ENCODE measurements at regions not wholly inside any gene's neighbourhood (a gene's known extent, or its start where the extent isn't known, plus 50 kb on each side); places are given as distances from the start of the nearest gene placed in this dataset.

- H3K4me3 ChIP-seq (ENCODE audit: low read depth, low read length) = no peak overlapping the region
- no peak for DNase-seq (ENCODE audit: low read depth)
- TF ChIP-seq MYC (IDR thresholded peaks at IDR 0.05; ENCODE audit: low read depth, low read length) = no peak
- TF ChIP-seq MAX (IDR thresholded peaks at IDR 0.05; ENCODE audit: low read depth, low read length) = no peak
- TF ChIP-seq, protein P1, sequence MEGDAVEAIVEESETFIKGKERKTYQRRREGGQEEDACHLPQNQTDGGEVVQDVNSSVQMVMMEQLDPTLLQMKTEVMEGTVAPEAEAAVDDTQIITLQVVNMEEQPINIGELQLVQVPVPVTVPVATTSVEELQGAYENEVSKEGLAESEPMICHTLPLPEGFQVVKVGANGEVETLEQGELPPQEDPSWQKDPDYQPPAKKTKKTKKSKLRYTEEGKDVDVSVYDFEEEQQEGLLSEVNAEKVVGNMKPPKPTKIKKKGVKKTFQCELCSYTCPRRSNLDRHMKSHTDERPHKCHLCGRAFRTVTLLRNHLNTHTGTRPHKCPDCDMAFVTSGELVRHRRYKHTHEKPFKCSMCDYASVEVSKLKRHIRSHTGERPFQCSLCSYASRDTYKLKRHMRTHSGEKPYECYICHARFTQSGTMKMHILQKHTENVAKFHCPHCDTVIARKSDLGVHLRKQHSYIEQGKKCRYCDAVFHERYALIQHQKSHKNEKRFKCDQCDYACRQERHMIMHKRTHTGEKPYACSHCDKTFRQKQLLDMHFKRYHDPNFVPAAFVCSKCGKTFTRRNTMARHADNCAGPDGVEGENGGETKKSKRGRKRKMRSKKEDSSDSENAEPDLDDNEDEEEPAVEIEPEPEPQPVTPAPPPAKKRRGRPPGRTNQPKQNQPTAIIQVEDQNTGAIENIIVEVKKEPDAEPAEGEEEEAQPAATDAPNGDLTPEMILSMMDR (IDR thresholded peaks at IDR 0.05; ENCODE audit: low read depth, low read length) = no peak
- TF ChIP-seq POLR2A (IDR thresholded peaks at IDR 0.05; ENCODE audit: extremely low read depth, insufficient read length) = no peak
Observed at GRCh38 chr22:22048981-22049531, 66.5 kb upstream of the TOP3B start.

DNA sequence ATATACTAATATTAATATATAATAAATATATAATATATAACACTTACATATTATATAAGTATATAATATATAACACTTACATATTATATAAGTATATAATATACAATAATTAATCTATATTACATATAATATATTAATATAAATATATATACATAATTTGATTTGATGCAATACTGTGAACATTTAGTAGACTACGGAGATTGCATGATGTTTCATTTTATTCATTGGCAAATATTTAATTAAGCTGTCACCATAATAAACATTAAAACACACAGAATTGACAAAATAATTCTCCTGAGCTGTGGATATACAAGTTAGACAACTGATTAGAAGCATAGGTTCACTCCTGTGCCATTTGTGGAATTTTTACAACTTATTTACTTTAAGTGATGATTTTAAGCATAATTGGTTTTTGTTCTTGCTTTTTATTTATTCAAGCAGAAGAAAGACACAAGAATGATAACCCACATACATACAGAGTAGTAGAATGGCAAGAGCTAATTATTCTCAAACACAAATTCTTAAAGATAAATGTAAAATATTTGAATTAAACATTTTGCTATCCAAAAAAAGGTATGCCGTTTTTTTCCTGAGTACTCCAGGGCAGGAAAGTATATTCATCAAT is 65.8 kb upstream of the TOP3B start:
- no peak for TF ChIP-seq MAX (IDR thresholded peaks at IDR 0.05; ENCODE audit: low read depth, low read length)
- TF ChIP-seq, protein P1 (IDR thresholded peaks at IDR 0.05; ENCODE audit: low read depth, low read length) = no peak
- no peak for TF ChIP-seq POLR2A (IDR thresholded peaks at IDR 0.05; ENCODE audit: extremely low read depth, insufficient read length)
- no peak for TF ChIP-seq MYC (IDR thresholded peaks at IDR 0.05; ENCODE audit: low read depth, low read length)
- no peak overlapping the region for H3K4me3 ChIP-seq (ENCODE audit: low read depth, low read length)
- DNase-seq (ENCODE audit: low read depth) = no peak

DNA sequence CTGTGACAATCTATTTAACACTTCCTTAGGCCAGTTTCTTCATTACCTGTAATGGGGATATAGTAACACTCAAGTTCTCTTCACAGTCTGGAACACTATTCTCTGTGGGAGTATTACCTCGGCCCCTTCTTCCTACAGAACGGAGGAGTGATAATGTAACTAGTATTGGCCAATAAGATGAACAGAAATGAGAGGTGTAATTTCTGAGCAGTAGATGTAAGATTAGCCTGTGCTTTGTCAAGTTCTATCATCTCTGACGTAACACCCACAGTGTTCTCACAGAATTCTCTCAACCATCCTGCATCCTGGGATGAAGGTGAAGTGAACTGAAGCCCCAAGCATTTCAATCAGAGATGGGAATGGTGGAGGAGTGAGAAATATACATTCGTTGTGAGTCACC is 65.2 kb upstream of the TOP3B start:
- no peak for TF ChIP-seq MAX (IDR thresholded peaks at IDR 0.05; ENCODE audit: low read depth, low read length)
- no peak for TF ChIP-seq MYC (IDR thresholded peaks at IDR 0.05; ENCODE audit: low read depth, low read length)
- TF ChIP-seq, protein P1 (IDR thresholded peaks at IDR 0.05; ENCODE audit: low read depth, low read length) = no peak
- no peak for TF ChIP-seq POLR2A (IDR thresholded peaks at IDR 0.05; ENCODE audit: extremely low read depth, insufficient read length)
- H3K4me3 ChIP-seq (ENCODE audit: low read depth, low read length) = no peak overlapping the region
- DNase-seq (ENCODE audit: low read depth) = no peak

- no peak overlapping the region for H3K4me3 ChIP-seq (ENCODE audit: low read depth, low read length)
- no peak for DNase-seq (ENCODE audit: low read depth)
- TF ChIP-seq POLR2A (IDR thresholded peaks at IDR 0.05; ENCODE audit: extremely low read depth, insufficient read length) = no peak
- TF ChIP-seq MAX (IDR thresholded peaks at IDR 0.05; ENCODE audit: low read depth, low read length) = no peak
- TF ChIP-seq, protein P1 (IDR thresholded peaks at IDR 0.05; ENCODE audit: low read depth, low read length) = no peak
- no peak for TF ChIP-seq MYC (IDR thresholded peaks at IDR 0.05; ENCODE audit: low read depth, low read length)
Observed at GRCh38 chr22:22047266-22047665, 64.7 kb upstream of the TOP3B start.

GRCh38 chr22:22046370-22046769 is 63.8 kb upstream of the TOP3B start:
- no peak for DNase-seq (ENCODE audit: low read depth)
- no peak overlapping the region for H3K4me3 ChIP-seq (ENCODE audit: low read depth, low read length)

More at GRCh38 chr22:22046370-22046769, 63.8 kb upstream of the TOP3B start:
- TF ChIP-seq MAX (IDR thresholded peaks at IDR 0.05; ENCODE audit: low read depth, low read length) (no peak), POLR2A (IDR thresholded peaks at IDR 0.05; ENCODE audit: extremely low read depth, insufficient read length) (no peak), MYC (IDR thresholded peaks at IDR 0.05; ENCODE audit: low read depth, low read length) (no peak)
- TF ChIP-seq, protein P1 (IDR thresholded peaks at IDR 0.05; ENCODE audit: low read depth, low read length) = no peak
